H9 (cell line): ENCODE measurements at regions not wholly inside any gene's neighbourhood (a gene's known extent, or its start where the extent isn't known, plus 50 kb on each side); places are given as distances from the start of the nearest gene placed in this dataset.
A peak's percentile ranks its signal among the peaks of the same experiment; 100 is the strongest.

Source experiments
- DNase-seq: peaks from one replicate; pipeline ENCODE4 v3.0.0-alpha.2; 2017
- H2AFZ ChIP-seq: one replicate; pipeline ENCODE4 v1.6.1; 2013; ENCODE audit warnings: mild to moderate bottlenecking, low read length, control low read depth, moderate library complexity
- H2AK5ac ChIP-seq: 2 replicates; pipeline ENCODE4 v1.6.1; 2013; ENCODE audit warnings: low read length, control low read depth, mixed read lengths; ENCODE audit not compliant: insufficient read length
- H2BK120ac ChIP-seq: one replicate; pipeline ENCODE4 v1.6.1; 2013; ENCODE audit warnings: low read depth, mild to moderate bottlenecking, low read length, control low read depth, inconsistent platforms; ENCODE audit not compliant: poor library complexity, severe bottlenecking
- H2BK12ac ChIP-seq: 2 replicates; pipeline ENCODE4 v1.6.1; 2013; ENCODE audit warnings: low read length, control low read depth, mixed read lengths, low read depth; ENCODE audit not compliant: insufficient read length
- H2BK15ac ChIP-seq: 2 replicates; pipeline ENCODE4 v1.6.1; 2013; ENCODE audit warnings: low read depth, low read length, control low read depth
- H2BK20ac ChIP-seq: one replicate; pipeline ENCODE4 v1.6.1; 2013; ENCODE audit warnings: low read depth, mild to moderate bottlenecking, low read length, control low read depth, inconsistent platforms; ENCODE audit not compliant: poor library complexity, severe bottlenecking
- H2BK5ac ChIP-seq: 2 replicates; pipeline ENCODE4 v1.6.1; 2013; ENCODE audit warnings: low read length, control low read depth, mixed read lengths; ENCODE audit not compliant: insufficient read length
- H3K14ac ChIP-seq: 2 replicates; pipeline ENCODE4 v1.6.1; 2013; ENCODE audit warnings: low read length, control low read depth; ENCODE audit not compliant: insufficient read depth
- H3K18ac ChIP-seq: 2 replicates; pipeline ENCODE4 v1.6.1; 2013; ENCODE audit warnings: low read depth, mild to moderate bottlenecking, mixed read lengths, low read length, control low read depth; ENCODE audit not compliant: insufficient read length
- H3K23ac ChIP-seq: 2 replicates; pipeline ENCODE4 v1.6.1; 2013; ENCODE audit warnings: low read length, control low read depth, mixed read lengths, low read depth; ENCODE audit not compliant: insufficient read length
- H3K23me2 ChIP-seq: 2 replicates; pipeline ENCODE4 v1.6.1; 2013; ENCODE audit warnings: low read depth, mild to moderate bottlenecking, mixed read lengths, low read length, control low read depth; ENCODE audit not compliant: insufficient read length, poor library complexity, severe bottlenecking
- H3K27ac ChIP-seq: 2 replicates; pipeline ENCODE4 v1.5.1; 2013; ENCODE audit warnings: low read length, control low read depth, mixed read lengths, low read depth; ENCODE audit not compliant: insufficient read length
- H3K27me3 ChIP-seq: 2 replicates; pipeline ENCODE4 v1.6.1; 2013; ENCODE audit warnings: low read length, control low read depth, inconsistent platforms; ENCODE audit not compliant: insufficient read depth
- H3K4ac ChIP-seq: 2 replicates; pipeline ENCODE4 v1.6.1; 2013; ENCODE audit warnings: low read depth, mild to moderate bottlenecking, control low read depth, inconsistent platforms, low read length, moderate library complexity
- H3K4me1 ChIP-seq: 2 replicates; pipeline ENCODE4 v1.6.1; 2013; ENCODE audit warnings: low read length, control low read depth, inconsistent platforms; ENCODE audit not compliant: insufficient read depth
- H3K4me2 ChIP-seq: 2 replicates; pipeline ENCODE4 v1.6.1; 2013; ENCODE audit warnings: low read length, control low read depth, mixed read lengths; ENCODE audit not compliant: insufficient read length, insufficient read depth
- H3K56ac ChIP-seq: 2 replicates; pipeline ENCODE4 v1.6.1; 2013; ENCODE audit warnings: low read depth, mild to moderate bottlenecking, mixed read lengths, low read length, control low read depth; ENCODE audit not compliant: insufficient read length
- H3K79me1 ChIP-seq: 2 replicates; pipeline ENCODE4 v1.6.1; 2013; ENCODE audit warnings: low read depth, mild to moderate bottlenecking, moderate library complexity, low read length, control low read depth, inconsistent platforms; ENCODE audit not compliant: insufficient read depth, poor library complexity, severe bottlenecking
- H3K79me2 ChIP-seq: 2 replicates; pipeline ENCODE4 v1.6.1; 2013; ENCODE audit warnings: low read length, control low read depth, inconsistent platforms; ENCODE audit not compliant: insufficient read depth
- H3K9ac ChIP-seq: 2 replicates; pipeline ENCODE4 v1.6.1; 2013; ENCODE audit warnings: low read length, control low read depth, mixed read lengths; ENCODE audit not compliant: insufficient read length; ENCODE audit errors: extremely low read depth
- H3K9me3 ChIP-seq: one replicate; pipeline ENCODE4 v1.6.1; 2013; ENCODE audit warnings: low read depth, low read length, inconsistent platforms; ENCODE audit not compliant: control insufficient read depth
- H3T11ph ChIP-seq: one replicate; pipeline ENCODE4 v1.6.1; 2013; ENCODE audit warnings: mild to moderate bottlenecking, low read length, control low read depth, inconsistent platforms
- H4K20me1 ChIP-seq: one replicate; pipeline ENCODE4 v1.6.1; 2013; ENCODE audit not compliant: control insufficient read depth, insufficient read length, insufficient read depth
- H4K5ac ChIP-seq: 2 replicates; pipeline ENCODE4 v1.6.1; 2013; ENCODE audit warnings: low read depth, mild to moderate bottlenecking, mixed read lengths, low read length, control low read depth; ENCODE audit not compliant: insufficient read length
- H4K8ac ChIP-seq: replicated peaks from 2 replicates; pipeline ENCODE4 v1.6.1; 2013; ENCODE audit warnings: low read length, control low read depth, mixed read lengths, low read depth; ENCODE audit not compliant: insufficient read length
- H4K91ac ChIP-seq: 2 replicates; pipeline ENCODE4 v1.6.1; 2013; ENCODE audit warnings: low read depth, mild to moderate bottlenecking, moderate library complexity, mixed read lengths, low read length, control low read depth; ENCODE audit not compliant: insufficient read length
- H3K27ac Mint-ChIP-seq, 3 experiments: 2 replicates in 2 of 3; 3 replicates in 1 of 3; pipeline ENCODE4 v1.8.0; 2020 to 2021; ENCODE audit warnings: mixed read lengths in 3 of 3, mild to moderate bottlenecking in 1 of 3, moderate library complexity in 1 of 3
- H3K27me3 Mint-ChIP-seq: 2 replicates; pipeline ENCODE4 v1.8.0; 2021; ENCODE audit warnings: low read depth, mild to moderate bottlenecking, moderate library complexity, mixed read lengths
- H3K36me3 Mint-ChIP-seq, 3 experiments: 2 replicates in 2 of 3; 3 replicates in 1 of 3; pipeline ENCODE4 v1.8.0; 2020 to 2021; ENCODE audit warnings: low read depth in 3 of 3, mixed read lengths in 3 of 3; ENCODE audit not compliant: insufficient read depth in 1 of 3
- H3K4me1 Mint-ChIP-seq, 2 experiments: 2 replicates each; pipeline ENCODE4 v1.8.0; 2020; ENCODE audit warnings: mixed read lengths in 2 of 2
- H3K4me3 Mint-ChIP-seq, 2 experiments: 2 replicates in 1 of 2; 3 replicates in 1 of 2; pipeline ENCODE4 v1.8.0; 2020 to 2021; ENCODE audit warnings: mild to moderate bottlenecking in 2 of 2, mixed read lengths in 2 of 2, moderate library complexity in 1 of 2
- H3K9me3 Mint-ChIP-seq, 2 experiments: 2 replicates in 1 of 2; 3 replicates in 1 of 2; pipeline ENCODE4 v1.8.0; 2020; ENCODE audit warnings: mild to moderate bottlenecking in 2 of 2, mixed read lengths in 2 of 2, moderate library complexity in 1 of 2
- WGBS: extraction: QIAGEN DNeasy Blood & Tissue Kit; methylation state at CpG from one replicate; pipeline ENCODE4 v1.1.7; 2013; ENCODE audit warnings: missing lambda C conversion rate, low lambda C conversion rate, mixed read lengths; ENCODE audit not compliant: insufficient read length; ENCODE audit errors: extremely low coverage; 5-methylcytosine and 5-hydroxymethylcytosine counted together
- TF ChIP-seq, protein P1 (sequence below): fragments of 200-600 bp; sonication (generic); conservative IDR thresholded peaks from 3 replicates; pipeline ENCODE4 v1.8.0; 2021; ENCODE audit warnings: antibody characterized with exemption, mild to moderate bottlenecking

DNA sequence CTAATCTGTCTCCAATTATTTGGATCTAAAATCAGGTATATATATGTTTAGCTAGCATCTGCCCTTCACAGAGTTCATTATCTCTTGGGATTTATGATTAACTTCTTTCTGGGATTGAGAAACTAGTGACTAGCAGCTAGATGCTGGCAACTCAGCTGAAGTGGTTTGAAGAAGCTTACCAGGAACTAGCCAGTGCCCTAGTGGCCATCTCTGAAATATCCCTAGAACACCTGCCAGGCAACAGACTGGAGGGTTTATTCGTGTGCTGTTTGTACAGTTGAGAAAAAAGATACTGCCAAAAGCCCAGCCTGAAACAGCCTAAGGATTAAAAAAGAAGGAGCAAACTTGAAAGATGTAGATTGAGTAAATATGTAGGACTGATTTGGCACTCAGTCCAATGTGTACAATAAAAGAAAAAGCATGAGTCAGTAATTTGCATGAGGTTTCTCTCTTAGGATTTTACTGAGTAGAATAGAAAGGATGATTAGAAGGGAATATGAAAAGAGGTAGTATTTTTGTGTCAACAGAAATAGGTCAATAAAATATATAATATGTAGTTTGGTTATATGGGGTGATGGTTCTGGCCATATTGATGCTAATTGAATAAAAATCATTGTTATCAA lies 1144.6 kb upstream of the ADGRL2 start:
- H4K20me1 ChIP-seq = no peaks in the 10 kb centered on the region
- H3K4ac ChIP-seq = no peak overlapping the region
- H3K9ac ChIP-seq = no peak overlapping the region
- H3K79me1 ChIP-seq = no peaks in the 10 kb centered on the region
- no peak overlapping the region for H2BK120ac ChIP-seq
- H3K4me2 ChIP-seq = no peak overlapping the region
- H2BK15ac ChIP-seq = no peak overlapping the region
- Mint-ChIP-seq H3K27me3 (no peaks in the 10 kb centered on the region), H3K27ac (peak overlapping the region in 2 of 3 experiments; percentile 1 to 12; a peak in 1 of 7 replicates), H3K36me3 (peaks cover 0 to 8% (median 2%) of the 10 kb centered on the region in 3 experiments; a peak in 3 of 7 replicates), H3K9me3 (peaks cover 2 to 5% of the 10 kb centered on the region in 2 experiments; a peak in 2 of 5 replicates), H3K4me3 (no peak overlapping the region), H3K4me1 (peaks cover 23 to 27% of the 10 kb centered on the region in 2 experiments)
- H4K91ac ChIP-seq = no peak overlapping the region
- no peak overlapping the region for H2BK5ac ChIP-seq
- H3K56ac ChIP-seq = no peak overlapping the region
- no peaks in the 10 kb centered on the region for H3K9me3 ChIP-seq
- no peak overlapping the region for H3K23ac ChIP-seq
- no peak overlapping the region for H4K5ac ChIP-seq
- H2BK12ac ChIP-seq = no peak overlapping the region
- H3K14ac ChIP-seq = no peak overlapping the region
- no peaks in the 10 kb centered on the region for H3K27me3 ChIP-seq
- WGBS = no CpG with 5 or more reads among the region's 1 CpG
- H2AFZ ChIP-seq = no peak overlapping the region
- no peaks in the 10 kb centered on the region for H3K4me1 ChIP-seq
- no peak overlapping the region for H3T11ph ChIP-seq
- no peak overlapping the region for H2BK20ac ChIP-seq
- H3K27ac ChIP-seq = no peak overlapping the region
- no peak overlapping the region for H2AK5ac ChIP-seq
- H3K79me2 ChIP-seq = no peaks in the 10 kb centered on the region
- no peak overlapping the region for H4K8ac ChIP-seq
- H3K18ac ChIP-seq = no peak overlapping the region
- TF ChIP-seq, protein P1, sequence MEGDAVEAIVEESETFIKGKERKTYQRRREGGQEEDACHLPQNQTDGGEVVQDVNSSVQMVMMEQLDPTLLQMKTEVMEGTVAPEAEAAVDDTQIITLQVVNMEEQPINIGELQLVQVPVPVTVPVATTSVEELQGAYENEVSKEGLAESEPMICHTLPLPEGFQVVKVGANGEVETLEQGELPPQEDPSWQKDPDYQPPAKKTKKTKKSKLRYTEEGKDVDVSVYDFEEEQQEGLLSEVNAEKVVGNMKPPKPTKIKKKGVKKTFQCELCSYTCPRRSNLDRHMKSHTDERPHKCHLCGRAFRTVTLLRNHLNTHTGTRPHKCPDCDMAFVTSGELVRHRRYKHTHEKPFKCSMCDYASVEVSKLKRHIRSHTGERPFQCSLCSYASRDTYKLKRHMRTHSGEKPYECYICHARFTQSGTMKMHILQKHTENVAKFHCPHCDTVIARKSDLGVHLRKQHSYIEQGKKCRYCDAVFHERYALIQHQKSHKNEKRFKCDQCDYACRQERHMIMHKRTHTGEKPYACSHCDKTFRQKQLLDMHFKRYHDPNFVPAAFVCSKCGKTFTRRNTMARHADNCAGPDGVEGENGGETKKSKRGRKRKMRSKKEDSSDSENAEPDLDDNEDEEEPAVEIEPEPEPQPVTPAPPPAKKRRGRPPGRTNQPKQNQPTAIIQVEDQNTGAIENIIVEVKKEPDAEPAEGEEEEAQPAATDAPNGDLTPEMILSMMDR = peak; percentile 73
- no peaks in the 10 kb centered on the region for H3K23me2 ChIP-seq
- peak; percentile 46 for DNase-seq
